NCI-H1092 (cell line): ENCODE measurements at regions not wholly inside any gene's neighbourhood (a gene's known extent, or its start where the extent isn't known, plus 50 kb on each side); places are given as distances from the start of the nearest gene placed in this dataset.
A peak's percentile ranks its signal among the peaks of the same experiment; 100 is the strongest.

Source experiments
- DNase-seq: peaks from one replicate; lab custom pipeline; 2025; lab: John Stamatoyannopoulos, UW

DNA sequence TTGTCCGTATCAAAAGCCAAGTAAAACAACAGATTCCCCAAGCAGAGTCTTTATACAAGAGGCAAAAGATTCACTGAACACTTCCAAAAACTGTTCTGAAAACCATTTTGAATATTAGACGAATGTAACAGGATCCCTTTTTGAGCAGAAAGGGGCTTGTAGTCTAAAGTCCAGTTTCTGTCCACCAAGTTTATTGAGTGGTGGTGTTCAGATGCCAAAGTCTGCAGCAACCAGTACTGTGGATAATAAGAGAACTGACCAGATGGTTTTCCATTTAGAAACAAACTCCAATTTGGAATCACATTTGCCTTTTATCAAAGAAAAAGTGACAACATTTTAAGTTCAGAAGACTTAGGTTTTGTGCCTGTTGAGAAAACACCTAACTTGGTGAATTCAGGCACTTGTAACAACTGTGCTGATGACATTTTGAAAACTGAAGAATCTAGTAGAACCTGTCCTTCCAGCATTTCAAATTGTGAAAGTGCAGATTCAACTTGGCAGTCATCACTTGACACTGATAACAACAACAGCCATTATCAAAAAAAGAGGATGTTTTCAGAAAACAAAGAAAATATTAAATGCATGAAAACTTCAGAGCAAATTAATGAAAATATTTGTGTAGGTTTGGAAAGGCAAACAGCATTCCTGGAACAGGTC is 217.1 kb downstream of the CSNK2A3 start:
- no peak for DNase-seq

DNA sequence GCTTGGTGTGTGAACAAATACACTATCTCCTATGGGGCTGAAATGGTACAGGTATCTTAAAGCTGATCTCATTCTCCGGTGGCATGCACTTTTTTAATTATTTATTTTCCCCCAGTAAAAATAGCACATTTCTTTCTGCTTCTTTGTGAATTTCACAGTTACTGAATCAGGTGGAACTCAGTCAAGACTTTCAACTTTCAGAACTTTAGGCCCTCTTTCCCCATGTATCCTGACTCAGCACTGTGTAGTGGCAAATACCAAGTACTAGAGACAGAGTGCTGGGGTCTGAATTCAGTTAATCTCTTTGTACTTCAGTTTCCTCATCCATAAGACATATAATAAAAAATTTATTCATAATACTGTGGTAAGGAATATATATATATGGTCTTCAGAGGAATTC is 223.9 kb downstream of the CSNK2A3 start:
- DNase-seq: no peak

DNA sequence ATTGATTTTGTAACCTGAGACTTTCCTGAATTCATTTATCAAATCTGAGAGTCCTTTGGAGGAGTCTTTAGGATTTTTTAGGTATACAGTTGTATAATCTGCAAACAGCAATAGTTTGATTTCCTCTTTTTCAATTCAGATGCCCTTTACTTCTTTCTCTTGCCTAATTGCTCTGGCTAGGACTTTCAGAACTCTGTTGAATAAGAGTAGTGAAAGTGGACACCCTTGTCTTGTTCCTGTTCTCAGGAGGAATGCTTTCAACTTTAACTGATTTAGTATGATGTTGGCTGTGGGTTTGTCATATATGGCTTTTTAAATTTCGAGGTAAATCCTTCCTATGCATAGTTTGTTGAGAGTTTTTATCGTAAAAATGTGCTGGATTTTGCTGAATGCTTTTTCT is 227.4 kb downstream of the CSNK2A3 start:
- no peak for DNase-seq

DNA sequence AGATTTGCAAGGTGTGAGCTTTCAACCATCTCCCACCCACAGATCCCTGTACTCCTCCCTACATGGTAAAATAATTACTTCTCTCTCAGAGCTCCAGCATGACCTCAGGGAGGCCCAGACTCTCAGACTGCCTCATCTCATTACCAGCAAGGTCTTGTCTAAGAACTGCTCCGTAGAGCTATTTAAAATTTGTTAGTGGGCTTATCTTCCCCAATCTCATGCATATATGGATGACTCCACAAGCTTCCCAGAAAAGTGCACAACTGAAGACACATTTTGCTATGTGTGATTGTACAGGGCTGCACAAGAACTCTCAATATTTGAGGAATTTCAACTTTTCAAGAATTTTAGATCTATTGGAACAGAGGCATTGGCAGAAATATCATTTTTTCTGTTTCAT is 230.3 kb downstream of the CSNK2A3 start:
- DNase-seq: no peak

DNA sequence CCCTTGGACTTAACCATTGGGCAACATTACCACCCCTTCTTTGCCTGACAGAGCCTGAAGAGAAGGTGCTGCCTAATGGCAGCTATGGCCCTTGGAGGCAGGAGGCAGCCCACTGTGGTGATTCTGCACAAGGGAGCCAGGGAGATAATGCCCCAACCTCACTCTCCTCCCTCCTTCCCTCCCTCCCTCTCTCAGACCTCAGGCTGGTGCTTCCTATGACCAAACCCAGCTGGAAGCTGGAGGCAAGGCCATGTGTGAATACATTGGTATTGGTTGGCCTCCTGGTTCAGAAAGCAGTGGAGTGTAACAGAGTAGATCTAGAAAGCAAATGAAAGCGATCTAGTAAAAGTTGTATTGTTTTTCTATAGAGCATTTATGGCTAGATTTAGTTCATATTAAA is 233.1 kb downstream of the CSNK2A3 start:
- DNase-seq: no peak

DNA sequence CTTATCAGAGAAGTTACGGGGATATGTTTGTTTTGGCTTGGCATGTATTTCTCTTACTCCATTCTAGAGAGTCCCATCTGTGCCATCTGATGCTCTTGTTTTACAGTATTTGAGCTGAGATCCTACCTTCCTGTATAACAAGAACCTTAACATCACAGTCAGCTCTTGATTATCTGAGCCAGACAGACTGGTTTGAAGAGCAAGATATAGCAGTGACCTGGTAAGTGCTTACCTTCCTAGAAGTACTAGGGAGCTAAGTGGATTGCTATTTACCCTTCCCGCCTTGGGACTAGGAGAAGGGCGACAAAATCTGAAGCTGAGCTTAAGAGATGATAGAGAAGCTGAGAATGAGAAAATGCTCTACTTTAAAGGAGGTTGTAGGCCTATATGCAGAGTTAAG is 235.3 kb downstream of the CSNK2A3 start:
- no peak for DNase-seq

DNA sequence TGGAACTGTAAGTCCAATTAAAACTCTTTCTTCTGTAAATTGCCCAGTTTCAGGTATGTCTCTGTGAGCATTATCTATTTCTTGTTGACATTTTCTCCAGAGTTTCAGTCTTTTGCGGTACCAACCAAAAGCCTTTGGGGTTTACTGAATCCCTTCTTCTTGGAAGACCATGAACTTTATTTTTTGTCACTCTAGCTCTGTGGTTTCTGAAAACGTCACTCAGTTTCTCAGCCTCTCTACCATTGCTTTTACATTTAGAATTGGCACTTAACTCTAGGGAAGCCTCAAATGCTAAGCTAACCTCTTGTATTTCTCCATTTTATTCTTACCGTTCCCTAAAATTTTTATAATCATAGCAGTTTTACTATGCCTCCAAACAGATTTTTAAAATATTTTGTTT is 237.6 kb downstream of the CSNK2A3 start:
- DNase-seq: no peak

DNA sequence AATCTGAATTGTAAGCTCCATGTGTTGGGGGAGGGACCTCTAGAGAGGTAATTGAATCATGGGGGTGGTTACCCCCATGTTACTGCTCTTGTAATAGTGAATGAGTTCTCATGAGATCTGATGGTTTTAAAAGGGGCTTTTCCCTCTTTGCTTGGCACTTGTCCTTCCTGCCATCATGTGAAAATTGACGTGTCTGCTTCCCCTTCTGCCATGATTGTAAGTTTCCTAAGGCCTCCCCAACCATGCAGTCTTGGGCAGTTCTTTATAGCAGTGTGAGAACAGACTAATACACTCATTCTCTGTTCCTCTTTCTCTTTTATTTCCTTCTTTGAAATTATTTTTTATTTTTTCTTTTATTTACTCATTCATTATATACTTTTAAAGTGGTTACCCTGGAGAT is 239.4 kb downstream of the CSNK2A3 start:
- no peak for DNase-seq

DNA sequence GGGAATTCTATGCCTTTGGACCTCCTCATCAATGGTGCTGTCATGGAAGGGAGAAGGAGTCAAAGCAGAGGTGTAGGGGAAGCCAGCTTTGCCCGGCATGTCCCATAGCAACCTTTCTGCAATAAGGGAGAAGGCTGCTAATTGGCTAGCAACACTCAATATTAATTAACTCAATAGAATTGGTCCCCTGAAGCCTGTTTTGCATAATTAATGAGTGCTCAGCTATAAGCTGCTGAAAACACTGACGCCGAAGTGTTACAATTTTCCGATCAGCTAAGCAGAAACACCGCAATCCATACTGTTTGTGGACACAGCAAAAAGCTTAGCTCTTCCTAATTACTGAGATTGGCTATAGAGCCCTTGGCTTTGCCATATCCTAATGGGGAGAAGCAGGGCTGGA is 245.0 kb downstream of the CSNK2A3 start:
- peak; percentile 3 for DNase-seq

DNA sequence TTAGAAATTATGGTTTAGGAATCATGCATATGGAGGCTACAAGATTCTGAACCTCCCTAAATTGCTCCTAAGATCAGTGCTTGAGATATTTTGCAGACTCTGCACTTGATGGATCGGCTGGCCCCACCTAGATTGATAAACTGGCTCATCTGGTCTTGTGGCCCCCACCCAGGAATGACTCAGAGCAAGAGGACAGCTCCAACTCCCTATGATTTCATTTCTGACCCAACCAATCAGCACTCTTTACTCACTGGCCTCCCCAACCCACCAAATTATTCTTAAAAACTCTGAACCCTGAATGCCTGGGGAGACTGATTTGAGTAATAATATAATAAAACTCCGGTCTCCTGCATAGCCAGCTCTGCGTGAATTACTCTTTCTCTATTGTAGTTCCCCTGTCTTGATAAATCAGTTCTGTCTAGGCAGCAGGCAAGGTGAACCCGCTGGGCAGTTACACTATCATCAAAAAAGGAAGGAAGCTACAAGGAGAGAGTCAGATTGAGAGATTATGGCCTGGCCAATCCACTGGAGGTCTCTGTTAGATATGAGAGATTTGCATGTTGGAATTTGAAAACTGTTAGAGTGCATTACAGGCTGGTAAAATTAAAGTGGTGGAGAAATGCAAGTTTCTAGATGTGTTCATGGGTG is 245.8 kb downstream of the CSNK2A3 start:
- DNase-seq: no peak

DNA sequence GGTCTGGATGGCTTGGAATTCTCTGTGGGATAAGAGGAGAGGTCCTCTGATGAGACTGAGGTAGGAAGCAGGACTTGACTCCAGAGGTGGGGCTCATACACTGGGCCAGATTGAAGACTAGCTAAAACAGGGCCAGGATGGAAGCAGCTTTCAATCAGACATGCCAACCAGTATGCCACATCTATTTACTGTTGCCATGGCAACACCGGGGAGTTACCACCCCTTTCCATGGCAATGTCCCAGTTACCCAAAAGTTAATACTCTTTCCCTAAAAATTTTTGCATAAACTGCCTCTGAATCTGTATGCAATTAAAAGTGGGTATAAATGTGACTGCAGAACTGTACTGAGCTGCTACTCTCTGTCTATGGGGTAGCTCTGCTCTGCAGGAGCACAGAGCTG is 247.5 kb upstream of the ZBED5 start:
- DNase-seq: no peak

DNA sequence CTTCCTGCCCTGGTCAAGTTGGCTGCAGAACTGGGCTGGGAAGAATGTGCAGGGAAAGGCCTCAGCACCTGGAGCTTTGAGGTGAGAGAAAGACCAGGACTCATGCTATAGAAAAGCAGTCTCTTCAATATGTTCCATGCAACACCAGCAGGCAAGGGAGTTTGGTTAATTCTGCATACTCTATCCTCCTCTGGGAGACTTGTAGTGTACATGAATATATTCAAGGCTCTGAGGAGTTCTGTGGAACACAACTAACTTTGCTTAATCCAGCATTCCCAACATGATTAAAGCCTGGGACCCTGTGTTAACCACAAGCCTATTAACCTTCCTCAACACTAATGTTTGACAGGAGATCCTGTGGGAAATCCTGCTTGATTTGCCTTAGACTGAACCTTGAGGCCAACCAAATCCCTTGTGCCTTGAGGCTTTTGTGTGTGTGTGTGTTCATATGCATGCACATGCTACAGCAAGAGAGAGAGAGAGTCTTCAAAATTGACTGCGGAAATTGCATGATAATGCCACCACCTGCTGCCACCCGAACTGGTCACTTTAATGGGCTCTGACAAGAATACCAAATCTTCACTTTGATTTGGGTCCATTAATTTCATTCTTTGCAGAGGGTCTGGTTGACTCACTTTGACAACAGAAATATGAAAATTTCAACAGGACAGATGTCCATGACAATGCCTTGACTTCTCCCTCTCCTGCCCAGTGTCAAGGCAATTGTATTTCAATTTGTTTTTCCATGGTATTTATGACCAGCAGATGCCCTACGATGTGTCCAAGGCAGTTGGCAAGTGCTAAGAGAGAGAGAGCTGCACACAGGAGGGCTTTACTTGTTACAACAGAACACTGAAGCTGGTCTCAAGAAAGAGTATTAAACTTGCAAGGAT is 238.2 kb upstream of the ZBED5 start:
- no peak for DNase-seq

DNA sequence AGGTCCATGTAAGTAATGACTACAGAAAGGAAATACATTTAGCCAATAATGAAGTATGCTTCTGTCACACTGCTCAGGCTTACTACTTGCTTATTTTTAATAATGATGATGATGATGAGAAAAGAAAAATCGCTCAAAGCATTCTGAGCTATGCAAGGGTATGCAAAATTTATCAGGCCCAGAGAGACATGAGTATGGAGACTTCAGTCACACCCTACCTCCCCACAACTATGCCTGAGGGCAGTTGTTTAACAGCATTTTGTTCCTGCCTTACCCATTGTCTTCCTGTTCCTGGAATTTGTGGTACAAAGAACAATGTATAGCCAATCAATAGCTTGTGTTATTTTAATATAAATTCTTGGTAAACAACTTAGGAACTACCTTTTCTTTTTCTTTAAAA is 232.6 kb upstream of the ZBED5 start:
- DNase-seq: no peak

DNA sequence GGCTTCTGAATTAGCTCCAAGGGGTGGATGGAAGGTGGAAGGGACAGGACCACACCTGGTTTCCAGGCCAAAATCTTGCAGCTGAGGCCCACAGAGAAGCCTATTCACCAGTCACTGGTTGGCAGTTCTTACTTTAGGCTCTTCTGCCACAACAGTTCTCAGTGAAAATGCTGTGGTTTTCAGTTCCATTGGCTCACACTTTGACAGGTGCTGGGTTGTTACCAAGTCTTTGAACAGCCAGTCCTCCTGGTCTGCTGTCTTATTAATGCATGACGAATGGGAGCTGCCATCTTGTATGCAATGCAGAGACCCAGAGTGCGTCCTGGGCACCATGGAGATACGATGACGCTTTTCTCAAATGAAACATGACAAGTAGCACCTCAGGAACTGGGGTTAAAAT is 232.0 kb upstream of the ZBED5 start:
- no peak for DNase-seq

DNA sequence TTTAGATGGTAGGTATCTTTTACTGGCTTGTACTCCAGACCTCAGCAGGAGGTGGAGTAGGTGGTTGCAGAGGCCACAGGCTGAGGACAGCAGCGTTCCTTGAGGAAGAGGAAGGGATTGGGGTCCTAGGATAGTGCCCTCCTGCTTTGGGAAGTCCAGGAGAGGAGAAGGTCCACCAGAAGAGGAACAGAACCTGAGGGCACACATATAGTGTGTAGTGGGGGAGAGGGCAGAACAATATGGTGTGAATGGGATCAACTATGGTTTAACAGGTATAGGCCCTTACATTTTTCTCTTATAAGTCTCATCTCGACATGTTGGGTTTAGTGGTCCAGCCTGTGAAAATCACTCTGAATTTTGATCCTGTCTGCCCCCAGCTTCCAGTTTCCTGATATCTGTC is 229.1 kb upstream of the ZBED5 start:
- no peak for DNase-seq

DNA sequence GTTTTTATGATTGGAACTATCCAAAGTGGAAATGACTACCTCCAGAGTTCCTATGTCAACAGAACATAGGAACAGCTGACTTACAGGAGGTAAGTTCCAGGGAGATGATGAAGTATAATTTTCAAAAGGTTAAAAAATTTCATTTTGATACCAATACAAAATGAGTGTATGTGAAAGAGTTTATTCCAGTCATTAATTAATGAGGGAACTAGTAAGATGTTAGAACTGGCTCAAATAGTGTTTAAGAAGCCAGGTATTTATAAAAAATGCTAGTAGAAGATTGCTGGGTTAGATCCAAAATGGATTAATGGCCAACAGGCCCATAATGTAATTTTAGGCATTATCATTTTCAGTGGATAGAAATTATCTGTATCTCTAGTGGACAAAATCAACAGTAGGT is 227.7 kb upstream of the ZBED5 start:
- no peak for DNase-seq

DNA sequence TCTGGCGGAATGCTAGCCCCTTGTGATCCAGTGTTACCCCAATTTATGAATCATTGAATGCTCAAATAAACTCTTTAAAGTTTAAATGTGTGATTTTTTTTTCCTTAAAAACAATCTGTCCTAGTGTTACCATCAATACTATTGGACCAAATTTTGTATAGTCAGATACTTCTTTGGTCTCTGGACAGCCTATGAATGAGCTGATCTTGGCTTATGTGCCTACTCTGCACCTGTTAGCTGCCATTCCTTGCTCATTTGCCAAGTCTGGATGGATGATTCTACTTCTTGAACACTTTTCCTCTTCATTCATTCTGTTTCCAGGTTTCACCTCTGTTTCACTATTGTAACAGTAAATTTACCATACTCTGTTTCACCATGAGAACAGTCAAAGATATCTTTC is 226.5 kb upstream of the ZBED5 start:
- no peak for DNase-seq

DNA sequence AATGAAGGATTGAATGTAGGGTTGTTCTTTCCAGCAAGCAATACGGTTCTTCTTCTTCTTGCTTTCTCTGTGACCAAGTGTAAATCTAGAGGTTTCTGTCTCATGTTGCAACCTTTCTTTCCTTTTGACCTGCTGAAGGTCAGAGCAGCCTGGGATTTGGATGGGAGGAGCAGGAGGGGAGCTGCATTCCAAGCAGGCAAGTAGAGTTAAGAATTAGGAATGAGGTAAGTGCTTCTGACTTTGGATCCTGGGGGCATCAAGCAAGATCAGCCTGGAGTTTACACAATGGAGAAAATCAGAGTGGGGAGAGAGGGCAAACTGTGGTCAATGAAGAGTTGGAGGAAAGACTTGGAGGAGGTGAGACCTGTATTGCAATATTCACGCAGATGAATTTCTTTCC is 225.6 kb upstream of the ZBED5 start:
- no peak for DNase-seq

DNA sequence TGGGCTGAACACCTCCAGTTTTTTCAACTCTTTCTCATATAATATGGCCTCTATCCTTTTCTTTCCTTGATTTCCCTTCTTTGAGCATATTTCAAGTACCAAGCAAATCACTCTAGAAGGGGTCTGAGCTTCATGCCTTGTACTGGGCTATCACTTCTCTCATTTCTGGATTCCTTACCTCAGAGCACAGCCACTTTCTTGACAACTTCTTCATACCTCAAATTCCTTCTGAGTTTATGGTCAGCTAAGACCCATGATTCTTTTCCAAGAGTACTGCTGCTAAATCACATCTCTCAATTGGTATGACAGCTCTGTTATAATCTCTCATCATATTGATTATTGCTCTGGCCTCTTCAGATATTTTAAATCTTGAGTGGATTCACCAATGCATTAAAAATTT is 224.8 kb upstream of the ZBED5 start:
- DNase-seq: no peak

DNA sequence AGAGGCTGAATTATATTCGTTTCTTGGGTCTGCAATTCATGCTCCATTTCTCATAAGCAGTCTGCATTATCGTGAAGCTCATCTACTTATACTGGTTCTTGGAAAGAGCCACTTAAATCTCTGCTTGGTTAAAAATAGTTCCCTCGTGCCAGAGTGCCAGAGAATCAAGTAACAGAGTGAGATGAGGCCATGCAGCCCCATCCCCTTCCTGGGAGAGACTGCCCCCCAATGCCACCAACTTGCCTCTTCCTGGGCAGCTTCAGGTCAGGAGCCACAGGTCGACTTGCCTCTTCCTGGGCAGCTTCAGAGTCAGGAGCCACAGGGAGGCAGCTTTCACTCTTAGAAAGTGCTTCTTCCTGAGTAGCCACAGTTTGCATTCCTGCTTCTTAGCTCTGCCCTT is 223.9 kb upstream of the ZBED5 start:
- no peak for DNase-seq

DNA sequence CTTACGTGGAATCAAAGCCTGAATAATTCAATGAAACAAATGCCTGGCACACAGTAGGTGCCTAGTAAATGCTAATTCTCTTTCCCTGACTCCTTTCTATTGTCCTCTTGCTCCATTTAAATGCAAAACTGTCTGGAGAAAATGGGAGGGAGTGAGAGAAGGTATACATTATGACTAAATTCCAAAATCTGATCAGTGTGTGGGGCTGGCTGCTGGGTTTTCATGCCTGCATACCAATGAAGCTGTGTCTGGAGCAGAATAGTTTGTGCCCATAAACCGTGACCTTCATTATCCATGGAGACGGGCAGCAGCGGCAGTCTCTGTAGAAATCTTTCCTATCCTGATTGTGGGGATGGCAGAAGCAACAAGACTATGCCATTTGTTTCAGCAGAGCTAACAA is 223.4 kb upstream of the ZBED5 start:
- DNase-seq: no peak

DNA sequence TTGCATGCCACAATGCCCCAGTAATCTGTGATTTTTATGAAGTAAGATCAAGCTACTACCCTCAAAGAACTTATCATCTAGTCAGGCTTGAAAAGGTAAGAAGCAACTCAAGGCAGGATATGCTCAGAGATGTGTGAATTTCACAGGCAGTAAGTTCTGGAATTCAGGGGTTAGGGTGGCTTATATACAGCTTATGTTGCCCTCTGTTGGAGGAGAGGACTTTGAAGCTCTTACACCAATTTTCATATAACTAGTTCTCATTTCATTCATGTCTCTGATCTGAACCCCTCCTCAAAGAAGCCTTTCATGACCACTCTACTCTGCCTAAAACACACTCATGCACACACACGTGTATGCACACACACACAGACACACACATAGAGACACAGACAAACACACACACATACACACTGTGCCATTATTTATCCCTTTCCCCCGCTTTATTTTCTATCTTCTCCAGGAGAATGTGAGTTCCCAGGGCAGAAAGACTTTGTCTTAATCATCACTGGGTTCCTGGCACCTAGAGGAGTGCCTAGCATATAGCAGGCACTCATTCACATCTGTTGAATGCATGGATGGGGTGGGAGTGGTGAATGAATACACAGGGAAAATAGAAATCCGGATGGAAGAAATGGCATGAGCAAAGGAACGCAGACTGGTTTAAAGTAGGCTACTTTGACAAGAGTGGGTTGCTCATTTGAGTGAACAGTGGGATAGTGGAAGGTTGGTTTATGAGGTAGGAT is 220.7 kb upstream of the ZBED5 start:
- no peak for DNase-seq

DNA sequence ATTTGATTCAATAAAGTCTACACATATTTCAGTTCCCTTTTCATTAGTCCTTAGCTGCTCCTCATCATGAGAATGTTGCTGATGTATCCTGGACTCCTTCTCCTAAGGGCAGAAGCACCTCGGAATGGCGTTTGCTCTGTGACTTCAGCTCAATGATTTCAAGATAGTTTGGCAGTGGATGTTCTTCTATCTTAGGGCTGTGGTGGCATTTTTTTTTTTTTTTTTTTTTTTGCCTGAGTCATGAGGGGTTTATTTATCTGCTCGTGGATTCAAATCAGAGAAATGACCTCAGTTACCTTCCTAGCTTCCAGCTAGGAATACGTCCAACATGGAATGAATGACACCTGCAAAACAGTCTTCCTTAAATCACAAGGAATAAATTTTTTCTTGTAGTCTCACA is 220.0 kb upstream of the ZBED5 start:
- no peak for DNase-seq
